ENCODE measurements at regions not wholly inside any gene's neighbourhood (a gene's known extent, or its start where the extent isn't known, plus 50 kb on each side); places are given as distances from the start of the nearest gene placed in this dataset.

DNA sequence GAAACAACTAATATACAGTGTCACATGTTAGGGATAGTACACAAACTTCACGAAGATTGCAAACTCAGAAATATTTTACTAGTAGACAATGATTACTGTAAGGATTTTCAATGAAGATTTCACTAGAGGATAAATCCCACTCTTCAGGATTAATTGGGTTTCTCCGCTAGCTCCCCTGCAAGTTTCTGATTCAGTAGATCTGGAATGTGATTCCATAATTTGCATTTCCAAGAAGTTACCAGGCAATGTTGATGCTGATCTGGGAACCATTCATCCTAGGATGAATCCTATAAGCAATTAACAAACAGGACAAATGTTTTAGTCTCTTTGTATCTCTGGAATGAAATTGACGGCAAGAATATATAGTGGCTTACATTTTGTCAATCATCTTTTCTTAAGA is 272.4 kb downstream of the ALX1 start:
- ChIA-PET POLR2A (no interaction called here), CTCF (interaction anchor here (1.3 to 2.4 kb wide), 2 partner anchors 12 to 315 kb away, joined by 5 to 9 read pairs; no protein-coding TSS in a partner anchor)
- H3K27me3 ChIP-seq (ENCODE audit: control insufficient read depth in 2 of 2, insufficient read depth in 2 of 2, low read length in 2 of 2): no peaks in the 10 kb centered on the region
- no peak overlapping the region for H3K9ac ChIP-seq (replicated peaks; ENCODE audit: extremely low read depth, insufficient read depth, low read length)
- intact Hi-C loops (cut with micrococcal nuclease) (no loop called here), dilution Hi-C loops (cut with MboI; ENCODE audit: extremely low pct_ligation_motif_present, low sequenced_read_pairs) (no loop called here)
- H3K9me3 ChIP-seq (replicated peaks; ENCODE audit: control insufficient read depth, insufficient read depth, low read length): no peaks in the 10 kb centered on the region
- H2AFZ ChIP-seq (ENCODE audit: low read depth, low read length): no peak overlapping the region
- FAIRE-seq (no peak), DNase-seq (ENCODE audit: low read depth, low spot score) (no peak)
- no peaks in the 10 kb centered on the region for H3K79me2 ChIP-seq (ENCODE audit: control insufficient read depth, insufficient read depth, low read length)
- no peak overlapping the region for H3K27ac ChIP-seq (ENCODE audit: insufficient read depth, low read depth, low read length)
- no peaks in the 10 kb centered on the region for H3K9me1 ChIP-seq (replicated peaks; ENCODE audit: control insufficient read depth, extremely low read depth, insufficient read depth, low read length)
- no peaks in the 10 kb centered on the region for H3K36me3 ChIP-seq (ENCODE audit: control insufficient read depth in 2 of 2, extremely low read depth in 1 of 2, insufficient read depth in 2 of 2, low read length in 2 of 2)
- TF ChIP-seq MYC (IDR thresholded peaks at IDR 0.05; ENCODE audit: low read depth, low read length) (no peak), POLR2A (IDR thresholded peaks at IDR 0.05; ENCODE audit: low read depth, low read length) (no peak), FOS (IDR thresholded peaks at IDR 0.05; ENCODE audit: borderline replicate concordance, insufficient read depth, low read length) (no peak)
- BruUV-seq (replicated peaks): no TSS peak
- H3K4me2 ChIP-seq (ENCODE audit: insufficient read depth, low read length): no peak overlapping the region
- no peak overlapping the region for H3K4me3 ChIP-seq (replicated peaks in 1 of 3; ENCODE audit: insufficient read depth in 1 of 3, low read depth in 1 of 3, low read length in 3 of 3)
- H4K20me1 ChIP-seq (replicated peaks; ENCODE audit: control insufficient read depth, extremely low read depth, insufficient read depth, low read length): no peaks in the 10 kb centered on the region
- H3K4me1 ChIP-seq (ENCODE audit: control insufficient read depth, extremely low read depth, insufficient read depth, low read length): no peaks in the 10 kb centered on the region

GRCh38 chr12:85557850-85558249 is 277.8 kb downstream of the ALX1 start:
- Histone ChIP-seq H3K4me3 (replicated peaks in 1 of 3; ENCODE audit: insufficient read depth in 1 of 3, low read depth in 1 of 3, low read length in 3 of 3) (no peak overlapping the region), H4K20me1 (replicated peaks; ENCODE audit: control insufficient read depth, extremely low read depth, insufficient read depth, low read length) (no peaks in the 10 kb centered on the region), H3K27me3 (ENCODE audit: control insufficient read depth in 2 of 2, insufficient read depth in 2 of 2, low read length in 2 of 2) (no peaks in the 10 kb centered on the region), H3K36me3 (ENCODE audit: control insufficient read depth in 2 of 2, extremely low read depth in 1 of 2, insufficient read depth in 2 of 2, low read length in 2 of 2) (no peaks in the 10 kb centered on the region), H3K9me1 (replicated peaks; ENCODE audit: control insufficient read depth, extremely low read depth, insufficient read depth, low read length) (no peaks in the 10 kb centered on the region), H3K4me1 (ENCODE audit: control insufficient read depth, extremely low read depth, insufficient read depth, low read length) (no peaks in the 10 kb centered on the region), H3K79me2 (ENCODE audit: control insufficient read depth, insufficient read depth, low read length) (no peaks in the 10 kb centered on the region), H3K9me3 (replicated peaks; ENCODE audit: control insufficient read depth, insufficient read depth, low read length) (no peaks in the 10 kb centered on the region), H3K9ac (replicated peaks; ENCODE audit: extremely low read depth, insufficient read depth, low read length) (no peak overlapping the region), H3K27ac (ENCODE audit: insufficient read depth, low read depth, low read length) (no peak overlapping the region), H3K4me2 (ENCODE audit: insufficient read depth, low read length) (no peak overlapping the region), H2AFZ (ENCODE audit: low read depth, low read length) (no peak overlapping the region)
- dilution Hi-C loops (cut with MboI; ENCODE audit: extremely low pct_ligation_motif_present, low sequenced_read_pairs) (no loop called here), intact Hi-C loops (cut with micrococcal nuclease) (no loop called here)
- ChIA-PET POLR2A (no interaction called here), CTCF (interaction anchor here (0.7 to 2.8 kb wide), 9 partner anchors 13 to 315 kb away, joined by 3 to 12 read pairs (median 5); no protein-coding TSS in a partner anchor)
- FAIRE-seq (no peak), DNase-seq (ENCODE audit: low read depth, low spot score) (no peak)
- BruUV-seq (replicated peaks): no TSS peak
- TF ChIP-seq FOS (IDR thresholded peaks at IDR 0.05; ENCODE audit: borderline replicate concordance, insufficient read depth, low read length) (no peak), GATA2 (IDR thresholded peaks at IDR 0.05; ENCODE audit: insufficient read depth, insufficient read length, low read depth, low read length) (no peak), POLR2AphosphoS5 (IDR thresholded peaks at IDR 0.05; ENCODE audit: insufficient read depth, low read depth, low read length) (no peak), EZH2 (IDR thresholded peaks at IDR 0.05; ENCODE audit: borderline replicate concordance, low read depth, low read length, severe bottlenecking) (no peak), POLR2A (IDR thresholded peaks at IDR 0.05; ENCODE audit: low read depth, low read length) (no peak), CTCF (IDR thresholded peaks at IDR 0.05; ENCODE audit: extremely low read depth in 1 of 2, insufficient read depth in 1 of 2, low read depth in 1 of 2, low read length in 2 of 2) (no peak), MYC (IDR thresholded peaks at IDR 0.05; ENCODE audit: low read depth, low read length) (no peak), JUN (IDR thresholded peaks at IDR 0.05; ENCODE audit: borderline replicate concordance, insufficient read depth, insufficient read length, low read depth) (no peak), MAX (IDR thresholded peaks at IDR 0.05; ENCODE audit: insufficient read depth, insufficient read length) (no peak)
